HG02610 (cell line): ENCODE measurements at regions not wholly inside any gene's neighbourhood (a gene's known extent, or its start where the extent isn't known, plus 50 kb on each side); places are given as distances from the start of the nearest gene placed in this dataset.

Experiments
- ATAC-seq: cut with Tn5 transposase; IDR thresholded peaks from one replicate; pipeline ENCODE4 v1.9.1; 2021; ENCODE audit warnings: mild to moderate bottlenecking, moderate library complexity; ENCODE audit not compliant: unreplicated experiment

DNA sequence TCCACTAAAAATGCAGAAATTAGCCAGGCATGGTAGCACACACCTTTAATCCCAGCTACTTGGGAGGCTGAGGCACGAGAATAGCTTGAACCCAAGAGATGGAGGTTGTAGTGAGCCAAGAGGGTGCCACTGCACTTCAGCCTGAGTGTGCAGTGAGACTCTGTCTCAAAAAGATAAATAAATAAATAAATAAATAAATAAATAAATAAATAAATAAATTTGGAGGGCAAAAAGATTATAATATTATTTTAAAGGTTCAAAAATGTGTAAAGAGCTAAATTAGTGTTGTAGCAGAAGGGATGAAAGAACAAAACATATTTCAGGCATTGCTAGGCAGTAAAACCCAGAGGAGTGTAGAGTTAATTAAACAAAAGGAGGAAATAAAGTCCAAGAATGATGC is 1136.4 kb upstream of the CDH2 start:
- ATAC-seq: no peak

DNA sequence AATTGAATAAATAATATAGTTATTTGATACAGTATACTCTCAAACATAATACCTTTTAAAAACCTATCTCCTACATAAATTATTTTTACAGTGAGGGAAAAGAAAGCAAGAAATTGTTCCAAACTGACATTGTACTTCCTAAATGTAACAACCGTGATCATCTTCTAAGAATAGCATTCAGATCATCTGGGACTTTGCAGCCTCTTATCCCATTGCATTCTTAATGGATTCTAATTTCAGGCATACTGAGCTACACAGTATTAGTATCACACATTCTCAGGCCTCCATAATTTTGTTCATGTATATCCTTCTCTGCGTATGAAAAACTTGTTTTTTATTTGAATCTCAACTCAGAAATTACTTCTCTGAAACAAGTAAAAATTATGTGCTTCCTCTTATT is 1134.7 kb upstream of the CDH2 start:
- ATAC-seq: no peak

DNA sequence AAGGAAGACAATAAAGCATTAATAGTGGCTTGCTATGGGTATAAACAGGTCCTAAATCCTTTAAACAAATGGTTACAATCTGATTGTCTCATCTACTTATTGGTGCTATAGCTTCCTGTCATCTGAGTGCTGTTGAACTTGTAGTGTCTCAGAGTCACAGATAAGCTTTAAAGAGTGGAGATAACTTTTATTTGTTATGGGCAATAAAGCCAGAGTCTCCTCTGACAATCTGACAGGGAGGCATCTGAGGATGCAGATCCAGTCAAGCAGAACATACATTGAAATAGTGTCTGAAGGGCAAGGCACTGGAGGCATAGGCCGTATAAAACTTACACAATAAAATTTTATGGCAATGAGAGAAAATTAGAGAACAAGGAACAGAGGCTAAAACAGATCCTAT is 1132.4 kb upstream of the CDH2 start:
- ATAC-seq: no peak

DNA sequence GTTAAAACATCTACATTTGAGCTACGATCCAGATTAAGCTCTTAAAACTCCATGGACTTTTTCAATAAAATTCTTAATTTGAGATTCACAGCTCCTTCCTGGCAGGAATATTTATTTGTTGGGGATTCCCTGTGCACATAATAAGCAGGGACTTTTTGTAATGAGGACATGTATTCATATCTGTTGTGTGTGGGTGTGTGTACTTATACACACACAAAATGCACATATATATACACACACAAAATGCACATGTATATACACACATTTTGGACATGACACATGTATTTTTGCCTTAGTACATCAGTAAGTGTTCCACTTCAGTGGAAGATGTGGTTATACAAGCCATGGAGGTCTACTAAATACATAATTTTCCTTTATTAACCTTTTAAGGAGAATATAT is 1131.1 kb upstream of the CDH2 start:
- no peak for ATAC-seq

DNA sequence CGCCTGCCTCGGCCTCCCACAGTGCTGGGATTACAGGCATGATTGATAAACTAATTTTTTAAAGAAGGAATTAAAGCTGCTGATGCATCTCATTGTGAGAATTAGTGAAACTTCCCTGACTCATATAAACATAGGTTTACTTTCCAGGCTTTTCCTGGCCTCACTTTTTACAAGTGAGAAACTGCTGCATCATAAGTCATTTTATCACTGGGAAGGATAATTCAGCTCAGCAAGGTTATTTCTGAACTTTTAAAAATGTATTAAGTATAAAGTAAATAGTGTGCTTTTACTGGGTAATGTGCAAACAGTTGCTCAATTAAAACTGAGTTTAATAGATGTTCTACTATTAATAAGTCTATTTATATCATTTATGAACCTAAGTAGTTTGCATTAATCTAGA is 1130.3 kb upstream of the CDH2 start:
- ATAC-seq: no peak

DNA sequence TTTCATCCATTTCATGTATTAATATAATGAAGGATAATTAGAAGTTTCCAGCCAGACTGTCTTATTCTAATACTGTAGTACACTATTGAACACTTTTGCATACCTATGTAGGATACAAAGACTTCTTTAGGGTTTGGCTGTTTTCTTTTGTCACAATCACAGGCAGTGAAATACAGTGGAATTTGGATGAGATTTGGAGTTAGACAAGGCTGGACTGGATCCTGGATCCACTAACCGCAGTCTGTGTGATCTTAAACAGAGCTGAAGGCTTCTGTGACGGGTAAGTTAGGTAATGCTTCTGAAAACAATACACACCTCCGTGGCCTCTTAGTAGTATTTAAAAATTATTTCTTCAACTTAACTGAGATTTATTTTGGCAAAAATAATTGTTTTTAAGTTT is 1128.6 kb upstream of the CDH2 start:
- no peak for ATAC-seq

DNA sequence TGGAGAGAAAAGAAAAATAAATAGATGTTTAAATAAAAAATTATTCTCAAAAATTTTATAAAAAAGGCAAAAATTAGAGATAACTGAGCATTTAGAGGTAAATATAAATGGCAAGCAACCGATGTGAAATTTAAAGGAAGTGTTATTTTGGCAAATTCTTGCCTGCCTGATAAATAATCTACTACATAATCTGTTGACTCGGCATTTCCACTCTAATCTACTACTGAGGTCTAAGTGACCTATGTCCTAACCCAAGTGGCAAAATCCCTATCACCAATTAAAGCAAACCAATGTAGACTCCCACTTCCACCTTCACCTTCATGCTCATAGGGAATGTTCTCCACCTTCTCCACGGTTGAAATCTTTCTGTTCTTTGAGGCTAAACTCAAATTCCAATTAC is 1124.1 kb upstream of the CDH2 start:
- ATAC-seq: no peak

DNA sequence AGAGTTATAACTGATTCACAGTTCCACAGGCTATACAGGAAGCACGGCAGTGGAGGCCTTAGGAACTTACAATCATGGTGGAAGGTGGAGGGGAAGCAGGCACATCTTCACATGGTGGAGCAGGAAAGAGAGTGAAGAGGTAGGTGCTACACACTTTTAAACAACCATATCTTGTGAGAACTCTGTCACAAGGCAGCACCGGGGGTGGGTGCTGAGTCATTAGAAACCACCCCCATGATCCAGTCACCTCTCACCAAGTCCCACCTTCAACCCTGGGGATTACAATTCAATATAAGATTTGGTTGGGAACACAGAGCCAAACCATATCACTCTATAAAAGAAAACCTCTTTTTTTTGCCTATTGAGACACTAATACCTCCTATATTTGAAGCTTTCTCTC is 1108.5 kb upstream of the CDH2 start:
- ATAC-seq: no peak

DNA sequence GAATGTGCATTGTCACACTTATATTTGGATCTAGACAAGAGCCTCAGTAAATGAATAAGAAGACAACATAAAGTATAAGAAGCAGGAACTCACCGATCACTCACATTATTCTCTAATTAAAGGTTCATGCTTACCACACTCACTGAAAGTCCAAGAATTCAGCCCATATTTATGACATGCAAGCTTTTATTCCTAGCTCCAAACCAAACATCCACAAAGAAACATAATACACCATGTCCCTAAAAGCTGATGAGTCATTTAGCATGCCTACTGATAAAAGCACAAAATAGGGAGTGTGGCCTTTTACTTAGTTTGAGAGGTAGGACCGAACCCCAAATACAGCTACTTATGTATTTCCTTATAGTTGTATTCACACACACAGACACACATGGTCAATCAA is 1094.6 kb upstream of the CDH2 start:
- ATAC-seq: no peak

DNA sequence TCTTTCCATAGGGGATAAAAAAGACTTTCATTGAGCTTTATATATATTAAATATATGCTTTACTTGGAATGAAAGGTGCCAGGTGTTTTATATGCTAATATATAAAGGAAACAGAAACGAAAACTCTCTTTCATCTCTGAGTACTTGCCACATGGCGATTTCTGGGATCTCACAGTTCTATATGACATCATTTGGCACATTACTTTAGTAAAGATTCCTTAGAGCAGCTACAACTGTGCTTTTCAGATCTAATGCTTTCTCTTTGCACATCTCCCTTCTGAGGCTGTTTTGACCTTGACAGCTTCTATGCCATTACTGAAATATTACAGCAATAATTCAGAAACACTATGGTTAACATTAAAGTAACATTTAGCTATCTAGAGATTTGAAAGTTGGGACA is 1082.9 kb upstream of the CDH2 start:
- no peak for ATAC-seq

DNA sequence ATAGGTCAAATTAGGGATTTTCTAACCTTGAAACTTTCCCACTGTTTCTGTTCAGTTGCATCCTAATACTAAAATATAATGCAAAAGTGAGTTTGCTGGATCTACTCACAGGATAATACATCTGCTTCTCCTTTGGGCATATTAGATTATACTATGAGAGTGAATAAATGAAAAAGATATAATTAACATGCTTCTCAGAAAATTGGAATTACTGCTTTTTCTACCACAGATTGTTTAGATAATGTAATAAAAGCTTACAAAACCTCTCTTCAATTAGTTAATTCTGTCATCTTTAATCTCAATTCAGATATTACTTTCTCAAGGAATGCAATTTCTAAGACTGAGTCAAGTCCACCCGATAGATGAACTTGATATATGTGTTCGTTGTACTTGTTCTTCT is 1077.2 kb upstream of the CDH2 start:
- no peak for ATAC-seq

DNA sequence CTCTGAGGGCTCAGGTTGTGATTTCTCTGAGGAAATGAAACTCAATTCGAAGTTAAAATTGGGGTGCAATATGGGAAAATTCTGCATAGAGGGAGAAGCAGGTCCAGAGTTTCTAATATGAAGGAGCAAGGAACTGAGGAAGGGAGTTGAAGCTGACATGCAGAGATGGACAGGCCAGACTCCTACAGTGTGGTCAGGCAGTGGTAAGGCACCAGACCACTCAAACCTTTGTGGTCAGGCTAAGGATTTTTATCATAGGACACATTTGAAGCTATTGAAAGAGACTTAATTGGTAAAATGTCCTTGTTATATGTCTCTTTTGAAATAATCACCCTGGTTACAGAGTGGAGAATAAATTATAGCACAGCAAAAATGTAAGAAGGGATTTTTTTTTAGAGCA is 1074.8 kb upstream of the CDH2 start:
- no peak for ATAC-seq

DNA sequence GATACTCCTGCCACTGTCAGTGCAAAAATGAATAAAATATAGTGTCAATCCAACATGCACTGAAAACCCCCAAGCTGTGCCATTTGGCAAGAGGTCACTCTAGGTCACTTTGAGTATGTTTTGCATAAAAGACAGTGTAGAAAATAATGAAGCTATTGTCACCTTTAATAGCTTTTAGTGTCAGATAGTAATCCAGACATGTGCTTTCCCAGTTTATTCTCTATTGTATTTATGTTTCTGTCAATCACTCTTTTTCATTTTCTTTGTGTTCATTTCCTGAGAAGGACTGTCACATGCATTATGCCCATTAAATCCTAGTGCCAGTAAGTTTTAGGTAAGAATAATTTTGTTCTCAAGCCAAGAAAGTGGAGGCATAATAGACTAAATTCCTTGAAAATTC is 1073.9 kb upstream of the CDH2 start:
- no peak for ATAC-seq

DNA sequence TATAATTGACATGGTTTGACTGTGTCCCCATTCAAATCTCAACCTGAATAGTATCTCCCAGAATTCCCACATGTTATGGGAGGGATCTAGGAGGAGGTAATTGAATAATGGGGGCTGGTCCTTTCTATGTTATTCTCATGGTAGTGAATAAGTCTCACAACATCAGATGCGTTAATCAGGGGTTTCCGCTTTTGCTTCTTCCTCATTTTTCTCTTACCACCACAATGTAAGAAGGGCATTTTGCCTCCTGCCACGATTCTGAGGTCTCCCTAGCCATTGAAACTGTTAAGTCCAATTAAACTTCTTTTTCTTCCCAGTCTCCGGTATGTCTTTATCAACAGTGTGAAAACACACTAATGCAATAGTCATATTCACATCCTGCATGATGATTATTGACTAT is 1073.3 kb upstream of the CDH2 start:
- ATAC-seq: no peak

DNA sequence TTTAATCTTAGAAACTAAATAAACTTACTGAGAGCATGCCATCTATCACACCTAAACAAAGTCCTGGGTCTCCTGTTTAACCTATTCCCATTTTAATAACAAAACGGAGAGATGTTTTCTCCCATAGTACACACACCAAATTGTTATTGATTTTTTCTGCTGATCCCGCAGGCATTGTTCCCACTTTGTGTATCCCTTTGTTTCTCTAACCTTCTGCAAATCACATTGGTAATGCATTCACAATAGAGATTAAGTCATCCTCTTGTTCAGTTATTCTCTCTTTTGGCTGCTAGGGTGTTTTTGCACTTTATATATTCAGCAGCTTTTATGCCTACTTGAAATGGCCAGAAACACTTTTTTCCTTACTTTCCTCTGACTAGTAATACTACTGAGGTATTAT is 1071.9 kb upstream of the CDH2 start:
- no peak for ATAC-seq

DNA sequence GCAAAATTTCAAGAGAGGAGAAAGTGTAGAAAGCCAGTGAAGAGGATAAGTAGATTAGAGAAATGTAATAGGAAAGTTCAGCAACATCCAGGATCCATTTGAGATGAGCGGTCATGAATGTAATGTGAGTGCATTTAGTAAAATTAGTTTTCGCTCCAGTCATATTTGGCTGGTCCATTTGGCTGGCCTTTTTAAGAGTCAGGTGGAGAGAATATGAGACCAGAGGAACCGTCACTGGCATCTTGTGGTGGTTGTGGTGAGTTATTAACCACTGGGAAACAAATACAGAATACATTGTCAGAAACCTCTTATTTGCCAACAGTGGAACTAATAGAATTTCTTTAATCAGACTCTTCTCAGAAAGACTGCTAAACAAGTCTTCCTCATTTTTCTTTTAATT is 1064.3 kb upstream of the CDH2 start:
- ATAC-seq: no peak

DNA sequence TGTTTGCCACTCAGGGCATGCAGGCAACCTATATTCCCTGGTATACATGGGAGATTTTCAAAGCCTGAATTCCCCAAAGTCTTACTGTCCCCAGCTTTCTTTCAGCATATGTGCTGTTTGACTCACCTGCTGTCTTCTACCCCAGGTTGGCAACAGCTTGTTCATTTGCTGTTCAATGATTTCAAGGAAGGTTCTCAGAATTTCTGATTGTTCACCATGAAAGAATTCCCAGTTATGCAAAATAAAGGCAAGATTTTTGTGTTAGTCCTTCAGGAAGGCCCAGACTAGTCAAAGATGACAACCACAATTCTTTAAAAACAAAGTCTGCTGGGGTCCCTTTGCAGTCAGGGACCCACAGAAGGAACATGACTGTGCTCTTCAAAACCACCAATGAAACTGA is 1057.8 kb upstream of the CDH2 start:
- ATAC-seq: no peak

DNA sequence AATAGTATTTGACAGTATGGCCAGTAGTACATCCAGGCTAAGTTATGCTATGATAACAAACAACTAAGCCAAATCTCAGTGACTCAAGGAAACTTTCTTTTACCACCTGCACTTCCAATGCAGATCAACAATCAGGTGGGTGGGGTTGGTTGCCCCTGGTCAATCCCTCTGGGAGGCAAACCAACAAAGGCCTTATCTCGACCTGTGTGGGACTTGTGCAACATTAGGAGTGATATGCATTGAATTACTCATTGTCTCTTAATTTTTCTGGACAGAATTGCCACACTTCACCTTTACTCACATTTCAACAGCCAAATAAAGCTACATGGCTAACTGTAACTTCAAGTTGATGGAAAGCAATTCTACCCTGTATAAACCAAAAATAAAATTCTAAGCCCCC is 1049.3 kb upstream of the CDH2 start:
- ATAC-seq: no peak

DNA sequence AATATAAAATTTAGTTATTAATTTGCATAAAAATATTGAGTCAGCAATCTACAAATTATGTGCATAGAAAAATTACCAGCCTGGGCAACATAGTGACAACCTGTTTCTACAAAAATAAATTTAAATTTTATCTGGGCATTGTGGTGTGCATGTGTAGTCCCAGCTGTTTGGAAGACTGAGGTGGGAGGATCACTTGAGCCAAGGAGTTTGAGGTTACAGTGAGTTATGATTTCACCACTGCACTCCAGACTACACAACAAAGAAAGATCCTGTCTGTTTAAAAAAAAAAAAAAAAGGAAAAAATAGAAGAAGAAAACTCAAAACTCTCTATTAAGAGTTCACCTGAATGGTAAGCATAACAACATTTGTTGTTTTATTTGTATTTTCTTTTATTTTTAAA is 1048.4 kb upstream of the CDH2 start:
- ATAC-seq: no peak

DNA sequence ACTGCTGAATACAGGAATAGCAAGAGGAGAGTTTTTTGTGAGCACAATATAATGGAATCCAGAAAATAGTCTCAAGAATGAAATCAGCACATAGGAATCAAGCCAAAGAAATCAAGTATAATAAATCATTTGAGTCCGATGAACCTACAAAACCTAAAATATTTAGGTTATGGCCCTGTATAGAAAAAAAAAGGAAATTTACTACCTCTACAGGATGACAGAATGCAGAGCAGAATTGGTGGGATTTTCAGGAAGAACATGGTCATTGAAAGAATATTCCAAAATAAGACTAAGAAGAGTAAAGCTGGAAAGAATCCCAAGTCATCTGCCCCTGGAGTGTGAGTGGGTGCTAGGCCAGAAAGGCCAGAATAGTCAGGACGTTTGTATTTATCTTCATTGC is 1041.2 kb upstream of the CDH2 start:
- ATAC-seq: no peak

DNA sequence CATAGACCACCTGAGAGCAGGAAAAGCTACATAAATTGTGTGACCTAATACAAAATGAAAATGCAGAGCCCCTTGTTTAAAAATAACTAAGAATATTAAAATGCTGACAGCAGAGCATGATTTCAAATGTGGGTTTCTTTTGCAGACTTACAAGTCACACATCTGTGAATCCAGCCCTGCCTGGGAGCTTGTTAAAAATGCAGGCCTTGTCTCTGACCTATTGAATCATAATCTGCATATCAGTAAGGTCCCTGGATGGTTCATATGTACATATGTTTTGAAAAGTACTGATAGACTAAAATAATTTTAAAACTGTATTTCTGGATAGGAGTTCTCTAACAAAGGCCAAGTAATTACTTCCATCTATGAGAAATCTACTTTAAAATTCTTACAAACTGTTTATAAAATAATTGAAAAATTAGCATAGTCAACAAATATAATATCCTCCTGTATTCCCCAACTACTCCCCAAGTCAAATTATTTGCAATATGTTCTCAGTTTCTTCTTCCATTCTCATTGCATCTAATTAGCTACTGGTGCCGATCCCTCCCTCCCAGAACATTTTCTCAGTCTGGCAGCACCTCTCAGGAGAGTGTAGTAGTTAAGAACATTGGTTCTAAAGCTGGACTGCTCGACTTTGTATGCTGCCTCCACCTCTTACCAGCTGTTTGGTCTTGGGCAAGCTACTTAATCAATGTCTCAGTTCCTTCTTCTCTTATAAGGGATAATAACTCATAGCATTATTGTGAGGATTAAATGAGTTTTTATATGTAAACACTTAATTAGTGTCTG is 1040.4 kb upstream of the CDH2 start:
- ATAC-seq: no peak

DNA sequence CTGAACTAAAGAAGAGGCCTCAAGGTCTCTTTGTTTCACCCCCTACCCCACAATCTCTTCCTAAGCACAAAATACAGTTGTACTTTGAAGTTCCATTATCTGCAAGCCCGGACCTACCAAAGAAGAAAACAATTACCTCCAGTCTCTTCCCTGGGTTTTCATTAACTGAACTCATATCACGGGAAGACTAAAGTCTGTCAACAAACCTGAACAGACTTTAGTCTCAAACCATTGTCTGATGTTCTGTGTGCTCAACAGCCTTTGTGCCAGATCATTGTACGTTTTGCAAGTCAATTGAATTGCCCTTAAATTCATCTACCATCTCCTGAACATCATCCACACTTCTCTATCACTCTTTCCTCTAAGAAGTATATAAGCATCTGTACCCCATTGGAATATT is 1021.9 kb upstream of the CDH2 start:
- no peak for ATAC-seq

DNA sequence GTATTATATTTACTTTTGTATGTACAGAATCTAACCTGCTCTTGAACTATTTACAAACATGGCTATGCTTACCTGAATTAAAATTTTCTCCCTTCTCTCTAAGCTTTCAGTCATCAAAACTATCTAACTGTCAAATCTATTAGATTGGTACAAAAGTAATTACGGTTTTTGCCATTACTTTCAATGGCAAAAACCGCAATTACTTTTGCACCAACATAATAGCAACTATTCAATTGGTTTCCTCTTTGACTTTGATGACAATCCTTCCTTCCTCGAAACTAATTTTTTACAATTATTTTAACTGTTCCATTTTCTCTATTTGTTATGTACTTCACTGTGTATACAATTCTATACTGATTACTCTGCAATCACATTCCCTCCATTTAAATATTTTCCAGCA is 1019.4 kb upstream of the CDH2 start:
- no peak for ATAC-seq
